GM19395 (cell line): ENCODE measurements at regions not wholly inside any gene's neighbourhood (a gene's known extent, or its start where the extent isn't known, plus 50 kb on each side); places are given as distances from the start of the nearest gene placed in this dataset.
"Not testable (repeated sequence)": the region's sequence is repeated elsewhere in the genome, so short reads cannot be mapped to it uniquely, and the experiment has no call there.

Experiments used
- ATAC-seq: cut with Tn5 transposase; IDR thresholded peaks from one replicate; pipeline ENCODE4 v1.9.1; 2021; ENCODE audit warnings: mild to moderate bottlenecking, moderate library complexity; ENCODE audit not compliant: unreplicated experiment

GRCh38 chr13:59367467-59367866 lies 796.3 kb downstream of the DIAPH3 start:
- ATAC-seq, result no peak

GRCh38 chr13:59367904-59368303 lies 795.8 kb downstream of the DIAPH3 start:
- ATAC-seq, result no peak

GRCh38 chr13:59368693-59369092 lies 795.0 kb downstream of the DIAPH3 start:
- no peak for ATAC-seq

- no peak for ATAC-seq
These were observed 792.5 kb downstream of the DIAPH3 start for GRCh38 chr13:59371229-59371628.

GRCh38 chr13:59373341-59373740 lies 790.4 kb downstream of the DIAPH3 start:
- no peak for ATAC-seq

GRCh38 chr13:59374691-59375090 lies 789.0 kb downstream of the DIAPH3 start:
- ATAC-seq, result no peak

- no peak for ATAC-seq
These were observed 779.6 kb downstream of the DIAPH3 start for GRCh38 chr13:59384154-59384553.

- peak; percentile 99 for ATAC-seq
These were observed 772.0 kb downstream of the DIAPH3 start for GRCh38 chr13:59391696-59392095.

GRCh38 chr13:59392328-59392727 lies 771.4 kb downstream of the DIAPH3 start:
- ATAC-seq, result peak; percentile 1

- no peak for ATAC-seq
These were observed 769.2 kb downstream of the DIAPH3 start for GRCh38 chr13:59394496-59394895.

GRCh38 chr13:59398127-59398526 lies 765.6 kb downstream of the DIAPH3 start:
- no peak for ATAC-seq

- ATAC-seq, result no peak
These were observed 765.1 kb downstream of the DIAPH3 start for GRCh38 chr13:59398661-59399060.

- no peak for ATAC-seq
These were observed 764.2 kb downstream of the DIAPH3 start for GRCh38 chr13:59399513-59399912.

GRCh38 chr13:59404331-59404730 lies 759.4 kb downstream of the DIAPH3 start:
- ATAC-seq, result no peak

- not testable (repeated sequence) for ATAC-seq
These were observed 756.5 kb downstream of the DIAPH3 start for GRCh38 chr13:59407251-59407650.

GRCh38 chr13:59408738-59409137 lies 755.0 kb downstream of the DIAPH3 start:
- no peak for ATAC-seq

- ATAC-seq, result no peak
These were observed 754.5 kb downstream of the DIAPH3 start for GRCh38 chr13:59409211-59409610.

GRCh38 chr13:59409634-59410200 lies 754.0 kb downstream of the DIAPH3 start:
- ATAC-seq, result no peak

GRCh38 chr13:59413126-59413525 lies 750.6 kb downstream of the DIAPH3 start:
- peak; percentile 94 for ATAC-seq

GRCh38 chr13:59414006-59414405 lies 749.7 kb downstream of the DIAPH3 start:
- no peak for ATAC-seq

- ATAC-seq, result no peak
These were observed 748.2 kb downstream of the DIAPH3 start for GRCh38 chr13:59415498-59415897.

- no peak for ATAC-seq
These were observed 747.2 kb downstream of the DIAPH3 start for GRCh38 chr13:59416561-59416960.

- ATAC-seq, result no peak
These were observed 741.1 kb downstream of the DIAPH3 start for GRCh38 chr13:59422646-59423045.
